ENCODE measurements at regions not wholly inside any gene's neighbourhood (a gene's known extent, or its start where the extent isn't known, plus 50 kb on each side); places are given as distances from the start of the nearest gene placed in this dataset.

GRCh38 chr5:86360801-86361200 is 256.9 kb upstream of the COX7C start:
- TF ChIP-seq ELF2 (CRISPR knock-in tag; IDR thresholded peaks at IDR 0.05): no peak
- no peak for TF ChIP-seq JUNB (CRISPR knock-in tag; conservative IDR thresholded peaks at IDR 0.05)
- TF ChIP-seq, protein P1, sequence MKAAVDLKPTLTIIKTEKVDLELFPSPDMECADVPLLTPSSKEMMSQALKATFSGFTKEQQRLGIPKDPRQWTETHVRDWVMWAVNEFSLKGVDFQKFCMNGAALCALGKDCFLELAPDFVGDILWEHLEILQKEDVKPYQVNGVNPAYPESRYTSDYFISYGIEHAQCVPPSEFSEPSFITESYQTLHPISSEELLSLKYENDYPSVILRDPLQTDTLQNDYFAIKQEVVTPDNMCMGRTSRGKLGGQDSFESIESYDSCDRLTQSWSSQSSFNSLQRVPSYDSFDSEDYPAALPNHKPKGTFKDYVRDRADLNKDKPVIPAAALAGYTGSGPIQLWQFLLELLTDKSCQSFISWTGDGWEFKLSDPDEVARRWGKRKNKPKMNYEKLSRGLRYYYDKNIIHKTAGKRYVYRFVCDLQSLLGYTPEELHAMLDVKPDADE (conservative IDR thresholded peaks at IDR 0.05; ENCODE audit: control insufficient read depth, low read depth, low read length): no peak
- TF ChIP-seq MNT (conservative IDR thresholded peaks at IDR 0.05): no peak
- no peak for TF ChIP-seq CEBPG (CRISPR knock-in tag; IDR thresholded peaks at IDR 0.05)
- TF ChIP-seq CEBPG (tag; conservative IDR thresholded peaks at IDR 0.05 in 1 of 2, IDR thresholded peaks at IDR 0.05 in 1 of 2): no peak
- TF ChIP-seq, protein P2, sequence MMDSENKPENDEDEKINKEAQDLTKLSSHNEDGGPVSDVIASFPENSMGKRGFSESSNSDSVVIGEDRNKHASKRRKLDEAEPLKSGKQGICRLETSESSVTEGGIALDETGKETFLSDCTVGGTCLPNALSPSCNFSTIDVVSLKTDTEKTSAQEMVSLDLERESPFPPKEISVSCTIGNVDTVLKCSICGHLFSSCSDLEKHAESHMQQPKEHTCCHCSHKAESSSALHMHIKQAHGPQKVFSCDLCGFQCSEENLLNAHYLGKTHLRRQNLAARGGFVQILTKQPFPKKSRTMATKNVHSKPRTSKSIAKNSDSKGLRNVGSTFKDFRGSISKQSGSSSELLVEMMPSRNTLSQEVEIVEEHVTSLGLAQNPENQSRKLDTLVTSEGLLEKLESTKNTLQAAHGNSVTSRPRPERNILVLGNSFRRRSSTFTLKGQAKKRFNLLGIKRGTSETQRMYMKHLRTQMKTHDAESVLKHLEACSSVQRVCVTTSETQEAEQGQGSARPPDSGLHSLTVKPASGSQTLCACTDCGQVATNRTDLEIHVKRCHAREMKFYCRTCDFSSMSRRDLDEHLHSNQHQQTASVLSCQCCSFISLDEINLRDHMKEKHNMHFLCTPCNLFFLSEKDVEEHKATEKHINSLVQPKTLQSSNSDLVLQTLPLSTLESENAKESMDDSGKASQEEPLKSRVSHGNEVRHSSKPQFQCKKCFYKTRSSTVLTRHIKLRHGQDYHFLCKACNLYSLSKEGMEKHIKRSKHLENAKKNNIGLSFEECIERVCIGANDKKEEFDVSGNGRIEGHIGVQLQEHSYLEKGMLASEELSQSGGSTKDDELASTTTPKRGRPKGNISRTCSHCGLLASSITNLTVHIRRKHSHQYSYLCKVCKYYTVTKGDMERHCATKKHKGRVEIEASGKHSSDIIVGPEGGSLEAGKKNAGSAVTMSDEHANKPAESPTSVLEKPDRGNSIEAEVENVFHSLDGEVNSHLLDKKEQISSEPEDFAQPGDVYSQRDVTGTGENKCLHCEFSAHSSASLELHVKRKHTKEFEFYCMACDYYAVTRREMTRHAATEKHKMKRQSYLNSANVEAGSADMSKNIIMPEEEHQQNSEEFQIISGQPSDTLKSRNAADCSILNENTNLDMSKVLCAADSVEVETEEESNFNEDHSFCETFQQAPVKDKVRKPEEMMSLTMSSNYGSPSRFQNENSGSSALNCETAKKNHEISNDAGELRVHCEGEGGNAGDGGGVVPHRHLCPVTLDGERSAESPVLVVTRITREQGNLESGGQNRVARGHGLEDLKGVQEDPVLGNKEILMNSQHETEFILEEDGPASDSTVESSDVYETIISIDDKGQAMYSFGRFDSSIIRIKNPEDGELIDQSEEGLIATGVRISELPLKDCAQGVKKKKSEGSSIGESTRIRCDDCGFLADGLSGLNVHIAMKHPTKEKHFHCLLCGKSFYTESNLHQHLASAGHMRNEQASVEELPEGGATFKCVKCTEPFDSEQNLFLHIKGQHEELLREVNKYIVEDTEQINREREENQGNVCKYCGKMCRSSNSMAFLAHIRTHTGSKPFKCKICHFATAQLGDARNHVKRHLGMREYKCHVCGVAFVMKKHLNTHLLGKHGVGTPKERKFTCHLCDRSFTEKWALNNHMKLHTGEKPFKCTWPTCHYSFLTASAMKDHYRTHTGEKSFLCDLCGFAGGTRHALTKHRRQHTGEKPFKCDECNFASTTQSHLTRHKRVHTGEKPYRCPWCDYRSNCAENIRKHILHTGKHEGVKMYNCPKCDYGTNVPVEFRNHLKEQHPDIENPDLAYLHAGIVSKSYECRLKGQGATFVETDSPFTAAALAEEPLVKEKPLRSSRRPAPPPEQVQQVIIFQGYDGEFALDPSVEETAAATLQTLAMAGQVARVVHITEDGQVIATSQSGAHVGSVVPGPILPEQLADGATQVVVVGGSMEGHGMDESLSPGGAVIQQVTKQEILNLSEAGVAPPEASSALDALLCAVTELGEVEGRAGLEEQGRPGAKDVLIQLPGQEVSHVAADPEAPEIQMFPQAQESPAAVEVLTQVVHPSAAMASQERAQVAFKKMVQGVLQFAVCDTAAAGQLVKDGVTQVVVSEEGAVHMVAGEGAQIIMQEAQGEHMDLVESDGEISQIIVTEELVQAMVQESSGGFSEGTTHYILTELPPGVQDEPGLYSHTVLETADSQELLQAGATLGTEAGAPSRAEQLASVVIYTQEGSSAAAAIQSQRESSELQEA (IDR thresholded peaks at IDR 0.05; ENCODE audit: low read depth): no peak
- TF ChIP-seq HBP1 (CRISPR knock-in tag; IDR thresholded peaks at IDR 0.05): no peak
- DNase-seq (ENCODE audit: extremely low read depth in 1 of 4, low spot score in 3 of 4) (no peak), ATAC-seq (no peak), FAIRE-seq (no peak)
- Histone ChIP-seq H3K79me2 (ENCODE audit: control insufficient read depth, insufficient read depth, low read length) (no peaks in the 10 kb centered on the region), H2AFZ (ENCODE audit: low read depth, low read length) (no peak overlapping the region), H3K9ac (ENCODE audit: insufficient read depth in 1 of 2, low read depth in 2 of 2, low read length in 2 of 2) (no peak overlapping the region), H3K9me1 (ENCODE audit: control insufficient read depth, insufficient read depth, low read length) (no peaks in the 10 kb centered on the region), H3K4me3 (no peak overlapping the region), H3K4me2 (ENCODE audit: insufficient read depth, low read length) (no peak overlapping the region), H3K4me1 (replicated peaks in 1 of 2; ENCODE audit: control insufficient read depth in 2 of 2, insufficient read depth in 2 of 2, low read length in 2 of 2) (no peaks in the 10 kb centered on the region), H3K27ac (ENCODE audit: extremely low read depth, low read depth, low read length) (no peak overlapping the region), H3K9me3 (replicated peaks; ENCODE audit: control insufficient read depth, insufficient read depth, low read depth, low read length) (no peaks in the 10 kb centered on the region), H3K36me3 (ENCODE audit: control insufficient read depth, insufficient read depth, low read length) (no peaks in the 10 kb centered on the region), H4K20me1 (replicated peaks; ENCODE audit: control insufficient read depth, insufficient read depth, low read length) (no peaks in the 10 kb centered on the region), H3K27me3 (ENCODE audit: control insufficient read depth in 2 of 2, insufficient read depth in 2 of 2, low read length in 2 of 2) (no peaks in the 10 kb centered on the region)
- in situ Hi-C loops (cut with MboI): no loop called here
- BruUV-seq (replicated peaks): no TSS peak
- POLR2A ChIA-PET: no interaction called here
- CTCF ChIA-PET (ENCODE audit: low intra/inter-chr PET ratio): no interaction called here
- WGBS (ENCODE audit: insufficient coverage, low coverage, missing lambda C conversion rate): 6% methylated on average over 1 of the region's 1 CpG
- intact Hi-C loops (cut with micrococcal nuclease): no loop called here
